Fibroblast of mammary gland (primary cell): ENCODE measurements at regions not wholly inside any gene's neighbourhood (a gene's known extent, or its start where the extent isn't known, plus 50 kb on each side); places are given as distances from the start of the nearest gene placed in this dataset.
A peak's percentile ranks its signal among the peaks of the same experiment; 100 is the strongest.

Source experiments
- DNase-seq: peaks from one replicate; pipeline ENCODE4 v3.0.0-alpha.2; 2010; ENCODE audit warnings: low read depth
- H3K4me3 ChIP-seq: 2 replicates; pipeline ENCODE4 v1.5.1; 2011; ENCODE audit warnings: low read depth, mild to moderate bottlenecking, low read length, moderate library complexity; ENCODE audit not compliant: control insufficient read depth
- CTCF ChIP-seq: conservative IDR thresholded peaks from 2 replicates; pipeline ENCODE4 v1.5.1; 2011; ENCODE audit warnings: low read depth, low read length, inconsistent platforms; ENCODE audit not compliant: control insufficient read depth, insufficient read depth

- H3K4me3 ChIP-seq = no peak overlapping the region
- no peak for TF ChIP-seq CTCF
These were observed 372.6 kb downstream of the SEC23A start for GRCh38 chr14:38730420-38730819.

GRCh38 chr14:38727731-38728130, 375.3 kb downstream of the SEC23A start:
- no peak overlapping the region for H3K4me3 ChIP-seq
- no peak for TF ChIP-seq CTCF
- no peak for DNase-seq

More at GRCh38 chr14:38730420-38730819, 372.6 kb downstream of the SEC23A start:
- DNase-seq = no peak

- H3K4me3 ChIP-seq = no peak overlapping the region
- no peak for DNase-seq
- TF ChIP-seq CTCF = no peak
These were observed 378.4 kb downstream of the SEC23A start for GRCh38 chr14:38724621-38725020.

GRCh38 chr14:38723959-38724358, 379.1 kb downstream of the SEC23A start:
- no peak for TF ChIP-seq CTCF
- no peak for DNase-seq
- no peak overlapping the region for H3K4me3 ChIP-seq

GRCh38 chr14:38723277-38723676, 379.8 kb downstream of the SEC23A start:
- TF ChIP-seq CTCF = no peak
- DNase-seq = no peak

GRCh38 chr14:38721822-38722431, 381.1 kb downstream of the SEC23A start:
- TF ChIP-seq CTCF = peak; percentile 87
- DNase-seq = peak; percentile 55
- no peak overlapping the region for H3K4me3 ChIP-seq

More at GRCh38 chr14:38723277-38723676, 379.8 kb downstream of the SEC23A start:
- no peak overlapping the region for H3K4me3 ChIP-seq

GRCh38 chr14:38718519-38718918, 384.5 kb downstream of the SEC23A start:
- no peak for DNase-seq
- no peak overlapping the region for H3K4me3 ChIP-seq
- no peak for TF ChIP-seq CTCF
